Ishikawa (cell line): ENCODE measurements at regions not wholly inside any gene's neighbourhood (a gene's known extent, or its start where the extent isn't known, plus 50 kb on each side); places are given as distances from the start of the nearest gene placed in this dataset.

Source experiments
- CEBPB ChIP-seq: IDR thresholded peaks from 2 replicates; pipeline ENCODE4 v1.6.1; 2012
- CREB1 ChIP-seq: IDR thresholded peaks from 2 replicates; pipeline ENCODE4 v1.6.1; 2012; ENCODE audit warnings: low read depth
- EGR1 ChIP-seq: IDR thresholded peaks from 2 replicates; pipeline ENCODE4 v1.6.1; 2012
- EP300 ChIP-seq: IDR thresholded peaks from 2 replicates; pipeline ENCODE4 v1.6.1; 2012; ENCODE audit warnings: borderline replicate concordance
- FOXM1 ChIP-seq: IDR thresholded peaks from 2 replicates; pipeline ENCODE4 v1.6.1; 2012; ENCODE audit warnings: low read depth, borderline replicate concordance
- NFIC ChIP-seq: IDR thresholded peaks from 2 replicates; pipeline ENCODE4 v1.6.1; 2012
- RAD21 ChIP-seq: IDR thresholded peaks from 2 replicates; pipeline ENCODE4 v1.6.1; 2012; ENCODE audit warnings: low read depth
- TAF1 ChIP-seq: IDR thresholded peaks from 2 replicates; pipeline ENCODE4 v1.6.1; 2012; ENCODE audit warnings: low read depth, mild to moderate bottlenecking
- TCF12 ChIP-seq: IDR thresholded peaks from 2 replicates; pipeline ENCODE4 v1.6.1; 2012; ENCODE audit warnings: low read depth
- TEAD4 ChIP-seq: IDR thresholded peaks from 2 replicates; pipeline ENCODE4 v1.6.1; 2012
- YY1 ChIP-seq: IDR thresholded peaks from 2 replicates; pipeline ENCODE4 v1.6.1; 2012; ENCODE audit warnings: low read depth
- ZBTB7A ChIP-seq: IDR thresholded peaks from 2 replicates; pipeline ENCODE4 v1.6.1; 2012; ENCODE audit warnings: low read depth
- TF ChIP-seq, protein P1 (sequence below): IDR thresholded peaks from 2 replicates; pipeline ENCODE4 v1.6.1; 2012; ENCODE audit warnings: low read depth, mild to moderate bottlenecking
- TF ChIP-seq, protein P2 (sequence below): IDR thresholded peaks from 2 replicates; pipeline ENCODE4 v1.6.1; 2012
- TF ChIP-seq, protein P3 (sequence below): IDR thresholded peaks from 2 replicates; pipeline ENCODE4 v1.6.1; 2012

DNA sequence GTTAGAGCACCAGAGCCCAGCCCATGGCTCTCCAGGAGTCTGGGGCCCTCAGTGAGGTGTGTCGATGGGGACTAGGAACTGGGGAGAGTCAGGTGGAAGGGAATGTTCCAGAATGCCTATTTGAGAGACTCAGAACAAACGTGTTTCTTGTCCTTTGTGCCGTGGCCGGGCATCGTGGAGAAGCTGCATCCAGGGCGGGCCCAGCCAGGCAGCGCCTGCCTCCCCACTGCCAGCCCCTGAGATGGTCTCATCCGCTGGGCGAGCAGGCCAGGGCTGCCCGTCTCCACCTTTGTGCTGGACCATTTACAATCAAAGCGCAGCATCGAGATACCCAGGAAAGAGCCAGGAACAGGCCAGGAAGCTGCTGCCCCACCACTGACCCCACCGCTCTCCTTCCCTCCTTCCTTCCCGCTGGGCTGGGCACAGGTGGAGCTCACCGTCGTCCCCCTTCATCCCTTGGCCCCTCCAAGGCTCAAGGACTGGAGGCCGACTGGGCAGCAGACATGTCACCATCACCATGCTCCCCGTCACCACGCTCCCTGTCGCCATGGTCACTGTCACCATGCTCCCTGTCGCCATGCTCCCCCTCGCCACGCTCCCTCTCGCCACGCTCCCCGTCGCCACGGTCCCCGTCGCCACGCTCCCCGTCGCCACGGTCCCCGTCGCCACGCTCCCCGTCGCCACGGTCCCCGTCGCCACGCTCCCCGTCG lies 71.1 kb upstream of the ADGRA1 start:
- TF ChIP-seq, protein P1, sequence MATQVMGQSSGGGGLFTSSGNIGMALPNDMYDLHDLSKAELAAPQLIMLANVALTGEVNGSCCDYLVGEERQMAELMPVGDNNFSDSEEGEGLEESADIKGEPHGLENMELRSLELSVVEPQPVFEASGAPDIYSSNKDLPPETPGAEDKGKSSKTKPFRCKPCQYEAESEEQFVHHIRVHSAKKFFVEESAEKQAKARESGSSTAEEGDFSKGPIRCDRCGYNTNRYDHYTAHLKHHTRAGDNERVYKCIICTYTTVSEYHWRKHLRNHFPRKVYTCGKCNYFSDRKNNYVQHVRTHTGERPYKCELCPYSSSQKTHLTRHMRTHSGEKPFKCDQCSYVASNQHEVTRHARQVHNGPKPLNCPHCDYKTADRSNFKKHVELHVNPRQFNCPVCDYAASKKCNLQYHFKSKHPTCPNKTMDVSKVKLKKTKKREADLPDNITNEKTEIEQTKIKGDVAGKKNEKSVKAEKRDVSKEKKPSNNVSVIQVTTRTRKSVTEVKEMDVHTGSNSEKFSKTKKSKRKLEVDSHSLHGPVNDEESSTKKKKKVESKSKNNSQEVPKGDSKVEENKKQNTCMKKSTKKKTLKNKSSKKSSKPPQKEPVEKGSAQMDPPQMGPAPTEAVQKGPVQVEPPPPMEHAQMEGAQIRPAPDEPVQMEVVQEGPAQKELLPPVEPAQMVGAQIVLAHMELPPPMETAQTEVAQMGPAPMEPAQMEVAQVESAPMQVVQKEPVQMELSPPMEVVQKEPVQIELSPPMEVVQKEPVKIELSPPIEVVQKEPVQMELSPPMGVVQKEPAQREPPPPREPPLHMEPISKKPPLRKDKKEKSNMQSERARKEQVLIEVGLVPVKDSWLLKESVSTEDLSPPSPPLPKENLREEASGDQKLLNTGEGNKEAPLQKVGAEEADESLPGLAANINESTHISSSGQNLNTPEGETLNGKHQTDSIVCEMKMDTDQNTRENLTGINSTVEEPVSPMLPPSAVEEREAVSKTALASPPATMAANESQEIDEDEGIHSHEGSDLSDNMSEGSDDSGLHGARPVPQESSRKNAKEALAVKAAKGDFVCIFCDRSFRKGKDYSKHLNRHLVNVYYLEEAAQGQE, result no peak
- TF ChIP-seq, protein P2, sequence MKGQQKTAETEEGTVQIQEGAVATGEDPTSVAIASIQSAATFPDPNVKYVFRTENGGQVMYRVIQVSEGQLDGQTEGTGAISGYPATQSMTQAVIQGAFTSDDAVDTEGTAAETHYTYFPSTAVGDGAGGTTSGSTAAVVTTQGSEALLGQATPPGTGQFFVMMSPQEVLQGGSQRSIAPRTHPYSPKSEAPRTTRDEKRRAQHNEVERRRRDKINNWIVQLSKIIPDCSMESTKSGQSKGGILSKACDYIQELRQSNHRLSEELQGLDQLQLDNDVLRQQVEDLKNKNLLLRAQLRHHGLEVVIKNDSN, result no peak
- TF ChIP-seq TCF12 (no peak), EP300 (no peak), CREB1 (no peak), YY1 (no peak), ZBTB7A (no peak), FOXM1 (no peak), NFIC (no peak), EGR1 (no peak), TEAD4 (no peak), TAF1 (no peak), RAD21 (no peak), CEBPB (no peak)
- TF ChIP-seq, protein P3, sequence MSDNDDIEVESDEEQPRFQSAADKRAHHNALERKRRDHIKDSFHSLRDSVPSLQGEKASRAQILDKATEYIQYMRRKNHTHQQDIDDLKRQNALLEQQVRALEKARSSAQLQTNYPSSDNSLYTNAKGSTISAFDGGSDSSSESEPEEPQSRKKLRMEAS, result no peak

DNA sequence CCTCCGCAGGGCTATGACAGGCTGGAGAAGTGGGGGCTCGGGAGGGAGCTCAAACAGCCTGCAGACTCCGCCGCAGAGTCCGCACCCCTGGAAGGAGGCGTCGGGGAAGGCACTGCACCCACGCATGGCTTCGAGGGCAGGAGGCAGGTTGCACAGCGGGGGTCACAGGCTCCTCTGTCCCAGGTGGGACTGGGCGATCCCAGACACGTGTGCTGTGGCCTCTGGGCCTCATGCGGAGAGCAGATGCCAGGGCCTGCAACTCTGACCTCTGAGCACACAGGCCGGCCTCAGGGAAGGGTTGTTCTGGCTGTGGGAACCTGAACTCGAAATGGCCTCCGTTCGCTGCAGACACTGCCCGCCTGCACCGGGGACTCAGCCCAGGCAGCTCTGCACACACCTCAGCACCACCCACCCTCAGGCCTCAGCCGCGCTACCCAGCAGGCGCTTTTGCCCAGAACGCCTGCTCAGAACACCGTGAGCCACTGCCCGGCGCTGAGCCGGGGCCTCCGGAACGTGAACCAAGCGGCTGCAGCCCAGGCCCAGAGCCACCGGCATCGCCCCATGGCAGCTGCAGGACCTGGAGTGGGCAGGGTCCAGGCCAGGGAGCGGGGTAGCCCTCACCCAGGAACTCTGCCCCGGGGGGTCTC lies 71.8 kb upstream of the ADGRA1 start:
- TF ChIP-seq TAF1 (no peak), NFIC (no peak), YY1 (no peak)
- TF ChIP-seq, protein P3, result no peak

DNA sequence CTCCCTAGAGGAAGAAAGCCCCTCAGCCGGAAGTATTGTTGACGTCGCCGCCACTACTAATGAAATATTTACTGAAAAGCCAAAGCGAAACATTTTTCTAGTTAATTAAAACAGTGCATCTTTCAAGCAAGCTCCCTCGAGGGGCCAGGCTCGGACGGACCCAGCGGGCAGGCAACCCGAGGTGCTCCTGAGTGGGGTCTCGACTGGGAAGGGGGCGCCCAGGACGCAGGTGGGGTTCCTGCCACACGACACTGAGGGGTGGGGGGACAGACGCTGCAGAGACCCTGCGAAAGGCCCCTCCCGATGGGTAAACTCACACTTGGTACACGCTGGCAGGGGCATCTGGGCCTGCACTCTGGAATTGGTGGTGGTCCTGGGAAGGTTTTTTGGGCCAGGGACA lies 72.4 kb upstream of the ADGRA1 start:
- TF ChIP-seq TAF1, result no peak
- TF ChIP-seq FOXM1, result no peak
- TF ChIP-seq NFIC, result no peak
- no peak for TF ChIP-seq YY1
- TF ChIP-seq, protein P3, result no peak
- no peak for TF ChIP-seq EGR1
- TF ChIP-seq RAD21, result no peak
- no peak for TF ChIP-seq CEBPB
- TF ChIP-seq, protein P2, result no peak
- TF ChIP-seq, protein P1, result no peak
- no peak for TF ChIP-seq CREB1
- no peak for TF ChIP-seq EP300

DNA sequence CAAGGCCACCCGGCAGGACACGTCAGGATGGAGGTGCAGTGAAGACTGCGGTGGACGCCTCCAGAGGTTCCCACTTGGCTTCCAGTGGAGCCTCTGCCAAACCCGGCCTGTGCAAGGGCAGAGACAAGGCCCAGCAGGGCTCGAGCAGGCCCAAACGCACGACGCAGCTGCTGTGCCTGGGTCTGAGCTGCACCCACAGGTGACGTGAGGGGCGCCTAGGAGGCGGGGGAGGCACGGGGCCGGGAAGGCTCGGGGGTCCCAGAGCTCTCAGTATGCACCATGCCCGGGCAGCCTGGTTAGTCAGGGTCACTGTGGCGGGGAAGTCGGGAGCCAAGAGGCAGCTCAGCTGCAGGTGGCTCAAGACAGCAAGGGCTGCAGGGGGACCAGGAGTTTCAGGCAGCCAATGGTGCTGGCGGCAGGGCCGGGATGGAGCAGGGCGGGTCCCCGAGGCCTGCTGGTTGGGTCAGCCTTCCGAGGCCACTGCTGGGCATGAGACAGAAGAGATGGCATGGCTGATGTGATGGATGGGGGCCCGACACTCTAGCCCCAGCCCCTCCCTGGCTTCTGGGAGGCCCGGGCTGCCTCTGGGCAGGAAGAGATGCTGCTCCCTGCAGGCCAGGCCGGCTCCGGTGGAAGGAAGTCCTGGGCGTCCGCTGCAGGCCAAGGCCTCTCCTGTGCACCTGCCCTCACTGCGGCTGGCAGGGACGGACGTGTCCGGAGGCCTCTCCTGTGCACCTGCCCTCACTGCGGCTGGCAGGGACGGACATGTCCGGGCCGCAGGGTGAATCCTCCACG lies 72.2 kb upstream of the CFAP46 start:
- TF ChIP-seq TCF12 (no peak), NFIC (no peak), RAD21 (no peak), TAF1 (no peak), FOXM1 (no peak), TEAD4 (no peak), YY1 (no peak)
- TF ChIP-seq, protein P2, result no peak
- TF ChIP-seq, protein P3, result no peak

DNA sequence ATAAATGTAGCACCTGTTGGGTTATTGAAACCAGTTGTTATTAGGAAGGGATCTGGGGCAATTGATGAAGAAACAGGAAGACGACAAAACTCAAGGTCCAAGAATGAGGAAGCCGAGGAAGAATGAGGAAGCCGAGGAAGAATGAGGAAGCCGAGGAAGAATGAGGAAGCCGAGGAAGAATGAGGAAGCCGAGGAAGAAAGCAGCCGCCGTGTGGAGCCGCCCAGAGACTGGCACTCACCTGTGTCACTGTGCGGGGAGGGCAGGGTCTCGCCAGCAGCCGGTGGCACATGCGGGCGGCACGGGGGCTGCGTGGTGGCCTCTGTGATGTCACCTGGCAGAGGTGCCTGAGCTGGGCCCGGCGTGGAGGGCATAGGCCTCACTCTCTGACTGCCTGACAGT lies 71.1 kb upstream of the CFAP46 start:
- TF ChIP-seq NFIC, result no peak
- no peak for TF ChIP-seq RAD21
- TF ChIP-seq TAF1, result no peak
- TF ChIP-seq TEAD4, result 0 out of 2 replicates have a peak, but pooled peaks have one; percentile 29
- TF ChIP-seq, protein P3, result no peak
